Liver (tissue), 3 donors: ENCODE measurements at regions not wholly inside any gene's neighbourhood (a gene's known extent, or its start where the extent isn't known, plus 50 kb on each side); places are given as distances from the start of the nearest gene placed in this dataset.

Experiments used
- CTCF ChIP-seq: fragments of 150-350 bp; IDR thresholded peaks from 2 replicates; pipeline ENCODE4 v1.5.1; 2017; ENCODE audit warnings: improper control_type of control experiment, low read depth, low read length; ENCODE audit not compliant: missing input control
- GABPA ChIP-seq, 2 donors: IDR thresholded peaks in 1 of 2; conservative IDR thresholded peaks in 1 of 2; 2 replicates each; pipeline ENCODE4 v1.6.1; 2016; ENCODE audit warnings: antibody characterized with exemption in 2 of 2, mild to moderate bottlenecking in 1 of 2, moderate library complexity in 1 of 2
- MAX ChIP-seq: IDR thresholded peaks from 2 replicates; pipeline ENCODE4 v1.6.1; 2016; ENCODE audit warnings: antibody characterized with exemption
- RAD21 ChIP-seq, 2 donors: IDR thresholded peaks; 2 replicates each; pipeline ENCODE4 v1.6.1; 2016; ENCODE audit warnings: antibody characterized with exemption in 2 of 2, mild to moderate bottlenecking in 2 of 2
- REST ChIP-seq: IDR thresholded peaks from 2 replicates; pipeline ENCODE4 v1.6.1; 2016; ENCODE audit warnings: antibody characterized with exemption, mild to moderate bottlenecking
- RXRA ChIP-seq, 2 donors: IDR thresholded peaks; 2 replicates each; pipeline ENCODE4 v1.6.1; 2017 to 2018; ENCODE audit warnings: antibody characterized with exemption in 2 of 2, mild to moderate bottlenecking in 1 of 2
- TAF1 ChIP-seq: conservative IDR thresholded peaks from 2 replicates; pipeline ENCODE4 v1.6.1; 2016; ENCODE audit warnings: antibody characterized with exemption, mild to moderate bottlenecking
- donor health status: healthy.
- donor health status: healthy.

- TF ChIP-seq CTCF (no peak), REST (no peak), TAF1 (no peak), RAD21 (IDR thresholded peaks at IDR 0.05) (no peak), MAX (no peak), GABPA (IDR thresholded peaks at IDR 0.05 in 1 of 2, conservative IDR thresholded peaks at IDR 0.05 in 1 of 2) (no peak), RXRA (IDR thresholded peaks at IDR 0.05) (no peak)
Observed at GRCh38 chr5:87945286-87945650, 323.4 kb downstream of the TMEM161B start.
